ENCODE measurements at regions not wholly inside any gene's neighbourhood (a gene's known extent, or its start where the extent isn't known, plus 50 kb on each side); places are given as distances from the start of the nearest gene placed in this dataset.

DNA sequence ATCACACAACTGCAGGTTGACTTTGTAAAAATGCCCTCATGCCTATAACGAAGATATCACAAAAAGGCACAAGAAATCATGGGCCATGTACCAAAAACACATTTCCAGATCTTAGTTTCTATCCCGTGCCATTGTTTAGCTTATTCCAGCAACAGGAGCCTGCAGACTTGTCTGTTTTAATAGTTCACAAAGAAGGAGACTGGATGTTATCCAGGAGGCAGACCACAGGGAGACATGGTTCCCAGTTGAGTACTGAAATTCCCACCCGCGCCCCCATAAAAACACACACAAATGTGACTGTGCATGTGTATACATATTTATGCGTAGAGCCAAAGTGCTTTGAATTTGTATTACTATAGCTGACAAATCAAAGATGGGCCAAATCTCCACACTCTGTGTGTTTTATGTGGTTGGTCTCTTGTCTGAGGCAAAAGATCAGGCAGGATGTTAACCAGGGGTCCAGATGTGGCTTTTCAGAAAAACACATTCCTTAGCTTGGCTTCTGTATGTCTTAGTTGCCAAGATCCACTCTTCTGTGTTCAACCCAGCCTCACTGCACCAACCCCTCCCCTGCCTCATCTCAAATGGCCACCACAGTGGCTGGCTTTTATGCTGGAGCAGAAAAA lies 469.2 kb upstream of the DIPK2B start:
- dilution Hi-C loops (cut with MboI; ENCODE audit: extremely low pct_ligation_motif_present, low sequenced_read_pairs), result no loop called here
- ChIA-PET POLR2A (no interaction called here), CTCF (interaction anchor here (0.7 kb wide), 1 partner anchor 46 kb away, joined by 3 read pairs; no protein-coding TSS in a partner anchor)
- no peak overlapping the region for H3K9ac ChIP-seq (replicated peaks; ENCODE audit: extremely low read depth, insufficient read depth, low read length)
- no peaks in the 10 kb centered on the region for H3K9me3 ChIP-seq (replicated peaks; ENCODE audit: control insufficient read depth, insufficient read depth, low read length)
- no peak overlapping the region for H3K27ac ChIP-seq (ENCODE audit: insufficient read depth, low read depth, low read length)
- H3K36me3 ChIP-seq (ENCODE audit: control insufficient read depth in 2 of 2, extremely low read depth in 1 of 2, insufficient read depth in 2 of 2, low read length in 2 of 2), result no peaks in the 10 kb centered on the region
- H3K79me2 ChIP-seq (ENCODE audit: control insufficient read depth, insufficient read depth, low read length), result no peaks in the 10 kb centered on the region
- intact Hi-C loops (cut with micrococcal nuclease), result no loop called here
- no TSS peak for BruUV-seq (replicated peaks)
- H3K4me3 ChIP-seq (replicated peaks in 1 of 3; ENCODE audit: insufficient read depth in 1 of 3, low read depth in 1 of 3, low read length in 3 of 3), result no peak overlapping the region
- H2AFZ ChIP-seq (ENCODE audit: low read depth, low read length), result no peak overlapping the region
- no peaks in the 10 kb centered on the region for H3K9me1 ChIP-seq (replicated peaks; ENCODE audit: control insufficient read depth, extremely low read depth, insufficient read depth, low read length)
- H3K27me3 ChIP-seq (ENCODE audit: control insufficient read depth in 2 of 2, insufficient read depth in 2 of 2, low read length in 2 of 2), result no peaks in the 10 kb centered on the region
- DNase-seq (ENCODE audit: low read depth, low spot score), result no peak
- no peak for TF ChIP-seq MYC (IDR thresholded peaks at IDR 0.05; ENCODE audit: low read depth, low read length)
- TF ChIP-seq, protein P1, sequence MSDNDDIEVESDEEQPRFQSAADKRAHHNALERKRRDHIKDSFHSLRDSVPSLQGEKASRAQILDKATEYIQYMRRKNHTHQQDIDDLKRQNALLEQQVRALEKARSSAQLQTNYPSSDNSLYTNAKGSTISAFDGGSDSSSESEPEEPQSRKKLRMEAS (IDR thresholded peaks at IDR 0.05; ENCODE audit: insufficient read depth, insufficient read length), result no peak
- TF ChIP-seq POLR2A (IDR thresholded peaks at IDR 0.05; ENCODE audit: low read depth, low read length), result no peak
- no peak for TF ChIP-seq FOS (IDR thresholded peaks at IDR 0.05; ENCODE audit: borderline replicate concordance, insufficient read depth, low read length)
- no peak for TF ChIP-seq GATA2 (IDR thresholded peaks at IDR 0.05; ENCODE audit: insufficient read depth, insufficient read length, low read depth, low read length)
- TF ChIP-seq, protein P2, sequence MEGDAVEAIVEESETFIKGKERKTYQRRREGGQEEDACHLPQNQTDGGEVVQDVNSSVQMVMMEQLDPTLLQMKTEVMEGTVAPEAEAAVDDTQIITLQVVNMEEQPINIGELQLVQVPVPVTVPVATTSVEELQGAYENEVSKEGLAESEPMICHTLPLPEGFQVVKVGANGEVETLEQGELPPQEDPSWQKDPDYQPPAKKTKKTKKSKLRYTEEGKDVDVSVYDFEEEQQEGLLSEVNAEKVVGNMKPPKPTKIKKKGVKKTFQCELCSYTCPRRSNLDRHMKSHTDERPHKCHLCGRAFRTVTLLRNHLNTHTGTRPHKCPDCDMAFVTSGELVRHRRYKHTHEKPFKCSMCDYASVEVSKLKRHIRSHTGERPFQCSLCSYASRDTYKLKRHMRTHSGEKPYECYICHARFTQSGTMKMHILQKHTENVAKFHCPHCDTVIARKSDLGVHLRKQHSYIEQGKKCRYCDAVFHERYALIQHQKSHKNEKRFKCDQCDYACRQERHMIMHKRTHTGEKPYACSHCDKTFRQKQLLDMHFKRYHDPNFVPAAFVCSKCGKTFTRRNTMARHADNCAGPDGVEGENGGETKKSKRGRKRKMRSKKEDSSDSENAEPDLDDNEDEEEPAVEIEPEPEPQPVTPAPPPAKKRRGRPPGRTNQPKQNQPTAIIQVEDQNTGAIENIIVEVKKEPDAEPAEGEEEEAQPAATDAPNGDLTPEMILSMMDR (IDR thresholded peaks at IDR 0.05; ENCODE audit: extremely low read depth in 1 of 2, insufficient read depth in 1 of 2, low read depth in 1 of 2, low read length in 2 of 2), result no peak
- no peak for TF ChIP-seq POLR2AphosphoS5 (IDR thresholded peaks at IDR 0.05; ENCODE audit: insufficient read depth, low read depth, low read length)
- TF ChIP-seq JUN (IDR thresholded peaks at IDR 0.05; ENCODE audit: borderline replicate concordance, insufficient read depth, insufficient read length, low read depth), result no peak
- TF ChIP-seq EZH2 (IDR thresholded peaks at IDR 0.05; ENCODE audit: borderline replicate concordance, low read depth, low read length, severe bottlenecking), result no peak
- peak; percentile 50 for FAIRE-seq
- H4K20me1 ChIP-seq (replicated peaks; ENCODE audit: control insufficient read depth, extremely low read depth, insufficient read depth, low read length), result no peaks in the 10 kb centered on the region
- H3K4me2 ChIP-seq (ENCODE audit: insufficient read depth, low read length), result no peak overlapping the region
- H3K4me1 ChIP-seq (ENCODE audit: control insufficient read depth, extremely low read depth, insufficient read depth, low read length), result peaks cover 2% of the 10 kb centered on the region
